H1 (cell line): ENCODE measurements at regions not wholly inside any gene's neighbourhood (a gene's known extent, or its start where the extent isn't known, plus 50 kb on each side); places are given as distances from the start of the nearest gene placed in this dataset.

Experiments used
- BACH1 ChIP-seq: IDR thresholded peaks from 2 replicates; pipeline ENCODE4 v1.6.1; 2012; ENCODE audit warnings: low read length, improper control_type of control experiment
- CHD2 ChIP-seq: IDR thresholded peaks from 2 replicates; pipeline ENCODE4 v1.6.1; 2012; ENCODE audit warnings: low read length, improper control_type of control experiment
- EZH2 ChIP-seq: fragments of 200-600 bp; sonication (generic); IDR thresholded peaks from 2 replicates; pipeline ENCODE4 v1.7.1; 2012; ENCODE audit warnings: low read depth, mild to moderate bottlenecking, moderate library complexity, low read length, inconsistent platforms; ENCODE audit not compliant: severe bottlenecking
- HDAC2 ChIP-seq, 2 experiments: fragments of 300-600 bp in 1 of 2; sonication (generic) in 1 of 2; IDR thresholded peaks; 2 replicates each; pipeline ENCODE4 v1.6.1; 2011 to 2012; ENCODE audit warnings: low read depth in 2 of 2, low read length in 2 of 2, mild to moderate bottlenecking in 2 of 2, moderate library complexity in 2 of 2, borderline replicate concordance in 1 of 2, inconsistent platforms in 1 of 2
- POLR2AphosphoS5 ChIP-seq: IDR thresholded peaks from 2 replicates; pipeline ENCODE4 v1.6.1; 2011; ENCODE audit warnings: low read depth, low read length
- SIN3A ChIP-seq, 2 experiments: IDR thresholded peaks in 1 of 2; conservative IDR thresholded peaks in 1 of 2; 2 replicates each; pipeline ENCODE4 v1.6.1; 2011 to 2012; ENCODE audit warnings: low read length in 2 of 2, improper control_type of control experiment in 1 of 2, low read depth in 1 of 2, mild to moderate bottlenecking in 1 of 2
- SIX5 ChIP-seq: IDR thresholded peaks from 2 replicates; pipeline ENCODE4 v1.6.1; 2011; ENCODE audit warnings: mild to moderate bottlenecking, low read depth, low read length
- SRF ChIP-seq: IDR thresholded peaks from 2 replicates; pipeline ENCODE4 v1.6.1; 2011; ENCODE audit warnings: mild to moderate bottlenecking, low read depth, low read length, moderate library complexity
- TAF1 ChIP-seq: IDR thresholded peaks from 2 replicates; pipeline ENCODE4 v1.6.1; 2011; ENCODE audit warnings: mild to moderate bottlenecking, low read depth, low read length

DNA sequence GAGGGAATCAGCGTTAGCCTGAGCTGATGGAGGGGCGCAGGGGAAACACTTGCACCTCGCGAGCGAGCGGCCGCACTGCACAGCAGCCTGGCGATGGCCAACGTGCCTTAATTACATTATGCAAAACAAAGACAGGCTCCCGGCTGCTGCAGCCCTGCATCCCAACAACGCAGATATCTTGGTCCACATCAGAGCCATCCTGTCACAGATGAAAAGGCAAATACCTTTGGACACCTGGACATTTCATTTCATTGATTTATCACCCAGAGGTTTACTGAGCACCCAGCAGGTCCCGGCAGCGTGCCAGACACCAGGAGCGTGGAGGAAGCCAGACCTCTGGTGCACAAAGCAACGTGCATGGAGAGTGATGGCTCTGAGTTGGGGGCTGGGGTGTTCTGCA, 843.0 kb downstream of the TBC1D22A start (continued):
- TF ChIP-seq HDAC2 (IDR thresholded peaks at IDR 0.05; ENCODE audit: borderline replicate concordance in 1 of 2, low read depth in 2 of 2, low read length in 2 of 2): no peak
- TF ChIP-seq POLR2AphosphoS5: no peak
- TF ChIP-seq SRF: no peak
- no peak for TF ChIP-seq SIN3A (conservative IDR thresholded peaks at IDR 0.05 in 1 of 2, IDR thresholded peaks at IDR 0.05 in 1 of 2; ENCODE audit: low read depth in 1 of 2, low read length in 2 of 2)
- TF ChIP-seq SIX5: no peak
- no peak for TF ChIP-seq TAF1
- TF ChIP-seq CHD2: no peak
- no peak for TF ChIP-seq BACH1
- no peak for TF ChIP-seq EZH2
